GM23338 (cell line): ENCODE measurements at regions not wholly inside any gene's neighbourhood (a gene's known extent, or its start where the extent isn't known, plus 50 kb on each side); places are given as distances from the start of the nearest gene placed in this dataset.

Experiments used
- CREB1 ChIP-seq: fragments of 250-450 bp; sonication (Bioruptor Pico); IDR thresholded peaks from 2 replicates; pipeline ENCODE4 v1.5.0; 2020; ENCODE audit warnings: low read depth, mild to moderate bottlenecking, moderate library complexity
- CTCF ChIP-seq, 2 experiments: fragments of 200-600 bp in 1 of 2; sonication (generic) in 1 of 2; conservative IDR thresholded peaks; 2 replicates each; pipeline versions ENCODE4 v1.5.1 to v1.6.1; 2016 to 2017; ENCODE audit warnings: antibody characterized with exemption in 2 of 2, low read depth in 2 of 2, mild to moderate bottlenecking in 2 of 2, moderate library complexity in 1 of 2
- ETS1 ChIP-seq: IDR thresholded peaks from 2 replicates; pipeline ENCODE4 v1.6.1; 2016; ENCODE audit warnings: antibody characterized with exemption
- EZH2 ChIP-seq: fragments of 200-600 bp; sonication (generic); IDR thresholded peaks from one replicate; pipeline ENCODE4 v1.8.0; 2017; ENCODE audit warnings: antibody characterized with exemption, mild to moderate bottlenecking, low read depth; ENCODE audit not compliant: unreplicated experiment
- EZH2phosphoT487 ChIP-seq: fragments of 200-600 bp; sonication (generic); IDR thresholded peaks from one replicate; pipeline ENCODE4 v1.8.1; 2018; ENCODE audit warnings: antibody characterized with exemption; ENCODE audit not compliant: unreplicated experiment
- JUNB ChIP-seq: IDR thresholded peaks from one replicate; pipeline ENCODE4 v1.6.1; 2016; ENCODE audit warnings: antibody characterized with exemption; ENCODE audit not compliant: unreplicated experiment
- NANOG ChIP-seq: IDR thresholded peaks from 2 replicates; pipeline ENCODE4 v1.6.1; 2016; ENCODE audit warnings: antibody characterized with exemption, borderline replicate concordance
- POLR2AphosphoS5 ChIP-seq: IDR thresholded peaks from 2 replicates; pipeline ENCODE4 v1.6.1; 2016; ENCODE audit warnings: antibody characterized with exemption, low read depth
- REST ChIP-seq: IDR thresholded peaks from one replicate; pipeline ENCODE4 v1.6.1; 2018; ENCODE audit warnings: antibody characterized with exemption; ENCODE audit not compliant: unreplicated experiment
- STAT1 ChIP-seq: IDR thresholded peaks from one replicate; pipeline ENCODE4 v1.6.1; 2016; ENCODE audit warnings: antibody characterized with exemption; ENCODE audit not compliant: unreplicated experiment
- ZNF114 ChIP-seq: fragments of 250-450 bp; sonication (Bioruptor Pico); IDR thresholded peaks from 2 replicates; pipeline ENCODE4 v1.5.0; 2020; ENCODE audit warnings: mild to moderate bottlenecking, moderate library complexity
- ZNF331 ChIP-seq: fragments of 250-450 bp; sonication (Bioruptor Pico); IDR thresholded peaks from 2 replicates; pipeline ENCODE4 v1.5.0; 2020; ENCODE audit warnings: low read depth, mild to moderate bottlenecking, moderate library complexity

GRCh38 chr2:157959249-157959648 is 83.1 kb upstream of the ACVR1 start:
- no peak for TF ChIP-seq CTCF (conservative IDR thresholded peaks at IDR 0.05; ENCODE audit: low read depth in 2 of 2)
- TF ChIP-seq EZH2: no peak
- no peak for TF ChIP-seq NANOG
- no peak for TF ChIP-seq EZH2phosphoT487
- no peak for TF ChIP-seq REST
- TF ChIP-seq CREB1: no peak
- TF ChIP-seq POLR2AphosphoS5: no peak
- no peak for TF ChIP-seq ZNF114 (CRISPR knock-in tag)
- no peak for TF ChIP-seq STAT1
- TF ChIP-seq ZNF331 (CRISPR knock-in tag): no peak
- TF ChIP-seq JUNB: no peak
- no peak for TF ChIP-seq ETS1
